Heart left ventricle (tissue), 16 donors: ENCODE measurements at regions not wholly inside any gene's neighbourhood (a gene's known extent, or its start where the extent isn't known, plus 50 kb on each side); places are given as distances from the start of the nearest gene placed in this dataset.

ENCODE experiments used
- ATAC-seq, 4 donors: fragments of 200-7000 bp; cut with Tn5 transposase; one replicate each; pipeline ENCODE4 v1.9.1; 2020 to 2022; ENCODE audit warnings: moderate library complexity in 4 of 4, mild to moderate bottlenecking in 3 of 4, moderate number of reproducible peaks in 1 of 4
- DNase-seq, 5 donors: peaks; one replicate each; pipeline ENCODE4 v3.0.0-alpha.2; 2020
- H3K27ac ChIP-seq, 12 donors: fragments of 200-600 bp; sonication (generic) in 4 of 12; one replicate each; pipeline versions ENCODE4 v1.5.0 to v1.8.0; 2016 to 2022; ENCODE audit warnings: mild to moderate bottlenecking in 2 of 12
- H3K27me3 ChIP-seq, 9 donors: fragments of 200-600 bp; sonication (generic) in 2 of 9; one replicate each; pipeline versions ENCODE4 v1.5.1 to v1.8.0; 2016 to 2022; ENCODE audit warnings: mild to moderate bottlenecking in 3 of 9
- H3K36me3 ChIP-seq, 9 donors: fragments of 200-600 bp; sonication (generic) in 2 of 9; one replicate each; pipeline versions ENCODE4 v1.5.0 to v1.8.0; 2018 to 2022; ENCODE audit warnings: mild to moderate bottlenecking in 2 of 9
- H3K4me1 ChIP-seq, 12 donors: fragments of 200-600 bp; sonication (generic) in 4 of 12; one replicate each; pipeline versions ENCODE4 v1.5.0 to v1.8.0; 2016 to 2022; ENCODE audit warnings: mild to moderate bottlenecking in 3 of 12
- H3K4me3 ChIP-seq, 12 donors: fragments of 200-600 bp; sonication (generic) in 4 of 12; one replicate each; pipeline versions ENCODE4 v1.5.0 to v1.8.0; 2017 to 2022; ENCODE audit warnings: mild to moderate bottlenecking in 9 of 12, moderate library complexity in 4 of 12
- H3K9me3 ChIP-seq, 12 donors: fragments of 200-600 bp; sonication (generic) in 4 of 12; one replicate each; pipeline versions ENCODE4 v1.5.0 to v1.8.0; 2016 to 2022; ENCODE audit warnings: mild to moderate bottlenecking in 1 of 12
- CTCF ChIP-seq, 12 donors: fragments of 200-600 bp; sonication (generic) in 4 of 12; IDR thresholded peaks; one replicate each; pipeline versions ENCODE4 v1.5.0 to v1.8.0; 2018 to 2022; ENCODE audit warnings: antibody characterized with exemption in 12 of 12, mild to moderate bottlenecking in 5 of 12
- POLR2A ChIP-seq, 2 donors: fragments of 450-650 bp; IDR thresholded peaks; one replicate each; pipeline ENCODE4 v1.6.1; 2017; ENCODE audit warnings: antibody characterized with exemption in 2 of 2, mild to moderate bottlenecking in 2 of 2, moderate library complexity in 2 of 2
- WGBS, 4 donors: extraction: QIAGEN DNeasy Blood & Tissue Kit in 2 of 4; methylation state at CpG; one replicate each; pipeline versions ENCODE4 v1.1.5 to v1.1.7; 2013 to 2018; 5-methylcytosine and 5-hydroxymethylcytosine counted together
- intact Hi-C, 10 donors: fragments of 100-400 bp; cut with DNase I; formaldehyde crosslinking; loops; one replicate each; pipeline versions ENCODE4 v1.11.1 to v1.14.2; 2022
- donor health status: ischemic (EF 13 %, LVEDD 7.1; RV severe dilation, severe dysfunction).
- donor health status: healthy with polysubstance abuse.
- donor health status: DM: no; HTN: yes; CAD: no.
- donor health status: DM: no; HTN: no; CAD: no.
- donor health status: ischemic (EF 25% LVEDD 6.9; RV normal size, moderate dysfunction).
- donor health status: ischemic (EF 25% LVEDD 5.7; RV mildly dilated, moderate dysfunction).
- donor health status: healthy.
- donor health status: DM: yes; HTN: yes; CAD: no.
- donor health status: ischemic (EF 35%, LVEDD 5.7; RV mildly dilated, moderate dysfunction).
- donor health status: nonischemic (EF 11% LVEDD 7.7; RV severe dilation, severe dysfunction).
- donor health status: DM: yes; HTN: yes; CAD: no.
- donor health status: PGD.
- donor health status: ischemic (EF 29% LVEDD 5.4; RV normal size, mild dysfunction).
- donor health status: nonischemic (EF 23%, LVEDD 6.1; RV moderate dilation, normal function).

GRCh38 chr9:23497137-23497504 is 328.9 kb downstream of the ELAVL2 start:
- WGBS, 4 donors: 68 to 78% (median 78%) methylated on average over 4 of the region's 4 CpGs
- Histone ChIP-seq H3K4me3 (no peak overlapping the region), H3K27me3 (no peaks in the 10 kb centered on the region), H3K27ac (no peak overlapping the region), H3K36me3 (no peaks in the 10 kb centered on the region), H3K4me1 (no peaks in the 10 kb centered on the region), H3K9me3 (peaks cover 0 to 5% (median 0%) of the 10 kb centered on the region in 12 donors)
- TF ChIP-seq CTCF (IDR thresholded peaks at IDR 0.05) (no peak), POLR2A (IDR thresholded peaks at IDR 0.05) (no peak)
- intact Hi-C loops: loop anchor here in 3 of 10 donors (10.0 kb wide), 2 partner anchors 62 to 372 kb away; no protein-coding TSS in a partner anchor
- no peak for DNase-seq
- ATAC-seq: no peak

- Histone ChIP-seq H3K36me3 (no peaks in the 10 kb centered on the region), H3K27me3 (no peaks in the 10 kb centered on the region), H3K27ac (no peak overlapping the region), H3K4me1 (no peaks in the 10 kb centered on the region), H3K4me3 (no peak overlapping the region), H3K9me3 (peaks cover 0 to 5% (median 0%) of the 10 kb centered on the region in 12 donors)
- ATAC-seq (no peak), DNase-seq (no peak)
- intact Hi-C loops: no loop called here
- WGBS, 4 donors: 91 to 96% (median 94%) methylated on average over 1 of the region's 1 CpG
- TF ChIP-seq CTCF (IDR thresholded peaks at IDR 0.05) (no peak), POLR2A (IDR thresholded peaks at IDR 0.05) (no peak)
Measured at GRCh38 chr9:23502004-23502403, 324.0 kb downstream of the ELAVL2 start.

- peaks cover 0 to 12% (median 0%) of the 10 kb centered on the region in 12 donors for H3K9me3 ChIP-seq
- 69 to 83% (median 75%) methylated on average over 3 of the region's 3 CpGs for WGBS, 4 donors
- H3K27me3 ChIP-seq: peaks cover 0 to 3% (median 0%) of the 10 kb centered on the region in 9 donors
- H3K27ac ChIP-seq: no peak overlapping the region
- H3K4me3 ChIP-seq: no peak overlapping the region
- no peak for DNase-seq
- intact Hi-C loops: no loop called here
- no peaks in the 10 kb centered on the region for H3K36me3 ChIP-seq
- H3K4me1 ChIP-seq: peaks cover 0 to 5% (median 0%) of the 10 kb centered on the region in 12 donors
- no peak for TF ChIP-seq POLR2A (IDR thresholded peaks at IDR 0.05)
- TF ChIP-seq CTCF (IDR thresholded peaks at IDR 0.05): no peak
- no peak for ATAC-seq
Measured at GRCh38 chr9:23522952-23523351, 303.1 kb downstream of the ELAVL2 start.

GRCh38 chr9:23524607-23525155 is 301.4 kb downstream of the ELAVL2 start:
- no peaks in the 10 kb centered on the region for H3K36me3 ChIP-seq
- intact Hi-C loops: no loop called here
- DNase-seq: no peak
- peaks cover 0 to 3% (median 0%) of the 10 kb centered on the region in 9 donors for H3K27me3 ChIP-seq
- no peak overlapping the region for H3K4me3 ChIP-seq
- 73 to 84% (median 82%) methylated on average over 2 of the region's 2 CpGs for WGBS, 4 donors
- H3K4me1 ChIP-seq: peaks cover 0 to 5% (median 0%) of the 10 kb centered on the region in 12 donors
- H3K9me3 ChIP-seq: peaks cover 0 to 15% (median 6%) of the 10 kb centered on the region in 12 donors
- TF ChIP-seq CTCF (IDR thresholded peaks at IDR 0.05): no peak
- TF ChIP-seq POLR2A (IDR thresholded peaks at IDR 0.05): no peak
- no peak for ATAC-seq
- no peak overlapping the region for H3K27ac ChIP-seq
